MM.1S (cell line): ENCODE measurements at regions not wholly inside any gene's neighbourhood (a gene's known extent, or its start where the extent isn't known, plus 50 kb on each side); places are given as distances from the start of the nearest gene placed in this dataset.

Experiments used
- CTCF ChIP-seq: fragments of 300-600 bp; sonication (generic); IDR thresholded peaks from 2 replicates; pipeline ENCODE4 v1.5.1; 2016; ENCODE audit warnings: antibody characterized with exemption, low read length, mixed read lengths
- EZH2 ChIP-seq: fragments of 300-600 bp; sonication (generic); optimal IDR thresholded peaks from 2 replicates; pipeline ENCODE3; 2017; ENCODE audit warnings: low read depth, mild to moderate bottlenecking, antibody characterized with exemption, low read length, mixed read lengths

- TF ChIP-seq CTCF: no peak
- TF ChIP-seq EZH2: no peak
These were observed 92.4 kb upstream of the TMEM72 start for GRCh38 chr10:44818701-44819127.
